ENCODE measurements at regions not wholly inside any gene's neighbourhood (a gene's known extent, or its start where the extent isn't known, plus 50 kb on each side); places are given as distances from the start of the nearest gene placed in this dataset.

GRCh38 chr18:41150316-41150715 is 804.7 kb upstream of the PIK3C3 start:
- no peak for DNase-seq (ENCODE audit: low spot score)
- TF ChIP-seq, protein P1, sequence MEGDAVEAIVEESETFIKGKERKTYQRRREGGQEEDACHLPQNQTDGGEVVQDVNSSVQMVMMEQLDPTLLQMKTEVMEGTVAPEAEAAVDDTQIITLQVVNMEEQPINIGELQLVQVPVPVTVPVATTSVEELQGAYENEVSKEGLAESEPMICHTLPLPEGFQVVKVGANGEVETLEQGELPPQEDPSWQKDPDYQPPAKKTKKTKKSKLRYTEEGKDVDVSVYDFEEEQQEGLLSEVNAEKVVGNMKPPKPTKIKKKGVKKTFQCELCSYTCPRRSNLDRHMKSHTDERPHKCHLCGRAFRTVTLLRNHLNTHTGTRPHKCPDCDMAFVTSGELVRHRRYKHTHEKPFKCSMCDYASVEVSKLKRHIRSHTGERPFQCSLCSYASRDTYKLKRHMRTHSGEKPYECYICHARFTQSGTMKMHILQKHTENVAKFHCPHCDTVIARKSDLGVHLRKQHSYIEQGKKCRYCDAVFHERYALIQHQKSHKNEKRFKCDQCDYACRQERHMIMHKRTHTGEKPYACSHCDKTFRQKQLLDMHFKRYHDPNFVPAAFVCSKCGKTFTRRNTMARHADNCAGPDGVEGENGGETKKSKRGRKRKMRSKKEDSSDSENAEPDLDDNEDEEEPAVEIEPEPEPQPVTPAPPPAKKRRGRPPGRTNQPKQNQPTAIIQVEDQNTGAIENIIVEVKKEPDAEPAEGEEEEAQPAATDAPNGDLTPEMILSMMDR (IDR thresholded peaks at IDR 0.05; ENCODE audit: extremely low read depth, insufficient read depth, missing control alignments): no peak
- in situ Hi-C loops (cut with MboI; ENCODE audit: low pct_unique_long_range_greater_than_20kb, low sequenced_read_pairs, unreplicated experiment): no loop called here

DNA sequence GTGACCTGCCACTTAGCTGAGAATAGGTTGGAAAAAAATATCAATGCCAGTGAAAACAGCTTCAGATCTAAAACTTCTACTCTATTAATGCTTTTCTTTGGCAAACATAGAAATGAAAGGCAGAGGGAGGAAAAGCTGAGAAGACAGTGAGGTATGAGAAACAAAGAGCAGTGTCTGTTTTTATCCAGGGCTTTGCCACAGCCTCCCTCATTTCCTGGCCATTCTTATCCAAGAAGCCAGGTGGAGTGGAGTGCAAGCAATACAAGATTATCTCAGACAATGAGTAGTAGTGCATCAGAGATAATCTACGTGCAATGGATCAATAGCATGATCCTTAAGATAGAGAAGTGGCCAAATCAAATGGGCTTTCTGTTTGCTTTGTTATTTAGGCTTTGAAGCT is 808.7 kb upstream of the PIK3C3 start:
- DNase-seq (ENCODE audit: low spot score): no peak
- TF ChIP-seq, protein P1 (IDR thresholded peaks at IDR 0.05; ENCODE audit: extremely low read depth, insufficient read depth, missing control alignments): no peak
- in situ Hi-C loops (cut with MboI; ENCODE audit: low pct_unique_long_range_greater_than_20kb, low sequenced_read_pairs, unreplicated experiment): no loop called here

DNA sequence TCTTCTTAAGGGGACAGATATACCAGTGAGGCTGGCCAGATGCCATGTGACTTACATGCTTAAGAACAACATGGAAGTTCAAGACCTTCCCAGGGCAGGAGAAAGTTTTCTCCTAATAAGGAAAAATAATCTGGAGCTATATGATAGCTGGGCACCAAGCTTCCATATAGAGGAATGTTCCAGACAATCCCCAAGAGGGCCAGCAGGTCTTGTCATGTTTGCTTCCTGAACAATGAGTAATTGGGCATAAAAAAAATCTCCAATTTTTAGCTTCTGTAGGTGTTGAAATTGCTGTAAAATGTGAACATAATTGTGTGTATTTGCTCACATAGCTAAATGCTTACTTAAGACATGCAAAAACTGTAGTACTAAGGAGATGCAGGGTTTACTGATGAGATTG is 809.5 kb upstream of the PIK3C3 start:
- in situ Hi-C loops (cut with MboI; ENCODE audit: low pct_unique_long_range_greater_than_20kb, low sequenced_read_pairs, unreplicated experiment): no loop called here
- TF ChIP-seq, protein P1 (IDR thresholded peaks at IDR 0.05; ENCODE audit: extremely low read depth, insufficient read depth, missing control alignments): no peak
- DNase-seq (ENCODE audit: low spot score): no peak

DNA sequence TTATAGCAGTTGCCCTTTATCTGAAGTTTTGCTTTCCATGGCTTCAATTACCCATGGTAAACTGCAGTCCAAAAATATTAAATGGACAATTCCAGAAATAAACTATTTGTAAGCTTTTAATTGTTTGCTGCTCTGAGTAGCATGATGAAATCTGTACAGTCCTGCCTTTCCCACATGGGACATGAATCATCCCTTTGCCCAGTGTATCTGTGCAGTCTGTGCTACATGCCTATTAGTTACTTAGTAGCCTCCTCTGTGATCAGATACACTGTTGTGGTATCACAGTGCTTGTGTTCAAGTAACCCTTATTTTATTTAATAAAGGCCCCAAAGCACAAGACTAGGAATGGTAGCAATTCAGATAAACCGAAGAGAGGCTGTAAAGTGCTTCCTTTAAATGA is 810.6 kb upstream of the PIK3C3 start:
- in situ Hi-C loops (cut with MboI; ENCODE audit: low pct_unique_long_range_greater_than_20kb, low sequenced_read_pairs, unreplicated experiment): no loop called here
- no peak for DNase-seq (ENCODE audit: low spot score)
- TF ChIP-seq, protein P1 (IDR thresholded peaks at IDR 0.05; ENCODE audit: extremely low read depth, insufficient read depth, missing control alignments): no peak

DNA sequence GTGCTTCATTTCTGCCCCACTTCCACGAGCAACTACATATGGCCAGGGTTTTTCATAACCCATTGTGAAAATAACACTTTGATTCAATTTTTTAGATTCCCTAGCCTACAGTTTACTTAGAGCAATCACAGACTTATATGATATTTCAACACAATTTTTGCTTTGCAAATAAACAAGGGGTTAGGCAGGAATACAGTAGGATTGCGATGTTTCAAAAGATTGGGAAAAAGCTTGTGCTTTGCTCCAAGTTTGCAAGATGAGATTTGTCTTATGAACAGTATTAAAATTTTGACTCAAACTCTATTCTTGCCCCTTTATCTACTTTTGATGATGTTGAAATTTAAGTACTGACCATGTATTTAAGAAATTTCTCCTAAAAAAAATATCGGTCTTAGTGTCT is 814.5 kb upstream of the PIK3C3 start:
- in situ Hi-C loops (cut with MboI; ENCODE audit: low pct_unique_long_range_greater_than_20kb, low sequenced_read_pairs, unreplicated experiment): no loop called here
- DNase-seq (ENCODE audit: low spot score): no peak
- TF ChIP-seq, protein P1 (IDR thresholded peaks at IDR 0.05; ENCODE audit: extremely low read depth, insufficient read depth, missing control alignments): no peak

GRCh38 chr18:41135146-41135545 is 819.9 kb upstream of the PIK3C3 start:
- in situ Hi-C loops (cut with MboI; ENCODE audit: low pct_unique_long_range_greater_than_20kb, low sequenced_read_pairs, unreplicated experiment): no loop called here
- TF ChIP-seq, protein P1 (IDR thresholded peaks at IDR 0.05; ENCODE audit: extremely low read depth, insufficient read depth, missing control alignments): no peak
- no peak for DNase-seq (ENCODE audit: low spot score)

DNA sequence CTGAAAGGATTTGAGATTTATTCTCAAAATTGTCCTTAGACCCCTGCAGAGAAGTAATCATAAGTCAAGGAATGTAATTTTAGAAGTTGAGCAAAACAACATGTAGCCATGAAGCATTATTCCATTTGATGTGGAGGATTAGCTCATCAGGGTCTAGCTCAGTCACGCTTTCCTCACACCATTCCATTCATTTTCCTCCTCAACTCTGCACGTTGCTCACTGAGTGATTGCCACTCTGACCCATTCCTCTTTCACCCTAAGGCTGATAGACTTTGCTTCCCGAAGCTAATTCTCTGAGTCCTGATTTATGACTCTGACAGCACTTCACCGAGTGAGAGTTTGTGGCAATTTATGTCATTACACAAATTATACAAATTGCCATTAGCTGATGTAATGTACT is 820.6 kb upstream of the PIK3C3 start:
- DNase-seq (ENCODE audit: low spot score): no peak
- TF ChIP-seq, protein P1 (IDR thresholded peaks at IDR 0.05; ENCODE audit: extremely low read depth, insufficient read depth, missing control alignments): no peak
- in situ Hi-C loops (cut with MboI; ENCODE audit: low pct_unique_long_range_greater_than_20kb, low sequenced_read_pairs, unreplicated experiment): no loop called here
